HG02759 (cell line): ENCODE measurements at regions not wholly inside any gene's neighbourhood (a gene's known extent, or its start where the extent isn't known, plus 50 kb on each side); places are given as distances from the start of the nearest gene placed in this dataset.
"Not testable (repeated sequence)": the region's sequence is repeated elsewhere in the genome, so short reads cannot be mapped to it uniquely, and the experiment has no call there.

ENCODE experiments used
- ATAC-seq: cut with Tn5 transposase; IDR thresholded peaks from one replicate; pipeline ENCODE4 v1.9.1; 2021; ENCODE audit warnings: mild to moderate bottlenecking, moderate library complexity; ENCODE audit not compliant: unreplicated experiment

- no peak for ATAC-seq
Observed at GRCh38 chr18:56284319-56284718, 354.1 kb downstream of the TXNL1 start.

GRCh38 chr18:56283316-56283715 is 355.1 kb downstream of the TXNL1 start:
- ATAC-seq: no peak

- no peak for ATAC-seq
Observed at GRCh38 chr18:56282234-56283104, 355.9 kb downstream of the TXNL1 start.

- not testable (repeated sequence) for ATAC-seq
Observed at GRCh38 chr18:56279816-56280215, 358.6 kb downstream of the TXNL1 start.

GRCh38 chr18:56278421-56279003 is 359.9 kb downstream of the TXNL1 start:
- ATAC-seq: no peak

GRCh38 chr18:56276466-56276865 is 361.9 kb downstream of the TXNL1 start:
- no peak for ATAC-seq

- ATAC-seq: no peak
Observed at GRCh38 chr18:56273541-56274219, 364.7 kb downstream of the TXNL1 start.

GRCh38 chr18:56270671-56271250 is 367.6 kb downstream of the TXNL1 start:
- no peak for ATAC-seq

- ATAC-seq: no peak
Observed at GRCh38 chr18:56269958-56270357, 368.4 kb downstream of the TXNL1 start.

- no peak for ATAC-seq
Observed at GRCh38 chr18:56268952-56269351, 369.4 kb downstream of the TXNL1 start.

GRCh38 chr18:56267334-56267733 is 371.1 kb downstream of the TXNL1 start:
- ATAC-seq: no peak

GRCh38 chr18:56258178-56258577 is 380.2 kb downstream of the TXNL1 start:
- ATAC-seq: no peak

GRCh38 chr18:56257205-56257604 is 381.2 kb downstream of the TXNL1 start:
- peak; percentile 72 for ATAC-seq

GRCh38 chr18:56256659-56257058 is 381.7 kb downstream of the TXNL1 start:
- no peak for ATAC-seq

- no peak for ATAC-seq
Observed at GRCh38 chr18:56255381-56255780, 383.0 kb downstream of the TXNL1 start.

- ATAC-seq: no peak
Observed at GRCh38 chr18:56252456-56252855, 385.9 kb downstream of the TXNL1 start.

- peak; percentile 98 for ATAC-seq
Observed at GRCh38 chr18:56248610-56249235, 389.7 kb downstream of the TXNL1 start.

GRCh38 chr18:56246916-56247315 is 391.5 kb downstream of the TXNL1 start:
- ATAC-seq: no peak

GRCh38 chr18:56245866-56246580 is 392.4 kb downstream of the TXNL1 start:
- ATAC-seq: no peak

- ATAC-seq: no peak
Observed at GRCh38 chr18:56240405-56240804, 398.0 kb downstream of the TXNL1 start.
